Globus pallidus (tissue), 1 donor: ENCODE measurements at regions not wholly inside any gene's neighbourhood (a gene's known extent, or its start where the extent isn't known, plus 50 kb on each side); places are given as distances from the start of the nearest gene placed in this dataset.
A peak's percentile ranks its signal among the peaks of the same experiment; 100 is the strongest.

Experiments used
- DNase-seq: peaks from one replicate; pipeline ENCODE4 v3.0.0-alpha.2; 2015; ENCODE audit warnings: low spot score

DNA sequence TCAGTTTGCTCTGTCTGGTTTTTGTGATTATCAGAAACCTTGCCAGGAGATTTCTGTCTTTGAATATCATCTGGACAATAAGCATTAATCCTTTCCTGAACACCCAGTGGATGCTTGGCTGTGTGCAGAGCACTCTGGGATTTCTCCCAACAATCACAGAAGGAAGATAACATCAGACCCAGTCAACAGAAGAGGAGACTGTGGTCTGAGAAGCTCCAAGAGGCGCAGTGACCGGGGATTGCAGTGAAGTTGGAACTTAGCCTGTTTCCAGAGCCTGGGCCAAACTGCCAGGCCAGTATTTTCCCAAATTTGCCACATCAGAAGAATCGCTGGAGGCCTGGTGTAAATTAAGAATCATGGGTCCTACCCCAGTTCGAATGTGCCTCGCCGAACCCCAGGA is 264.7 kb downstream of the C16orf95 start:
- no peak for DNase-seq

DNA sequence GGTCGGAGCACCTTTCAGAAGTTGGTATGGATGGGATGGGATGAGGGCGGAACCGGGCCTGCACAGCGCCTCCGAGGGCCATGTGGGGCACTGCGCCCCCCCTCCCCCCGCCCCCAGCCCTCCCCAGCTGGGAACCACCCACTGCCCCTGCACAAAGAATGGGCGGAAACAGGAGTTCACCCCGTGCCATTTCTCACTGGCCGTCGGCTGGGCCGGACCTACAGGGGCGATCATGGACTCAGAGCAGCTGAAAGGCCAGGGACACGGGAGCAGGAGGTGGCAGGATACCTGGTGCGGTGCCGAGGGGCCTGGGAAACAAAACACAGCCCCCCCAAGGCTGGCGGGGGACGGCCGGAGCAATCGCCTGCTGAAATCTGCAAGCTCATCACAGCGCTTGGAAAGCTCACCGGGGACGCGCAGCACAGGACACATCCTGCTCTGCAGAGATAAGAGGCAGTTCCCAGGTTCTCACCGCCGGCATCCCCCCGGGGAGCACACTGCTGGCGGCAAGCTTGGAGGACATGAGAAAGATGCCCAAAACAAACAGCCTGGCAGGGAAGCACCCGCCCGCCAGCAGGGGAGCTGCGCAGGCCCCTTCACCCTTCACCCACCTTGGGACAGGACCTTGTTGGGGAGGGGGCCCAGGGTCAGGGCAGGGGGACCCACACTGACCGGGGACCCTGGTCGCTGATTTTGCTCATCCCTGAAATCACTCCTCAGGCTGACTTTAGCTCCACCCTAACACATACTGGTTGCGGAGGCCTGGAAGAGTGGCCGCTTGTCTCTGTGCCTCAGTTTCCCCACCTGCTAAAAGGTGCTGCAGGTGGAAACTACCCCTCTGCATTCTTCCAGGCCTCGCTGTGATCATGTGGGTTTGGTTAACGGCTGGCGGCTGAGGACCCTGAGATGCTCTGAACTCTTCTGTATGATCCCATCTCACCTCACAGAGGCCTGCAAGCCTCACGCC is 263.9 kb downstream of the C16orf95 start:
- no peak for DNase-seq

DNA sequence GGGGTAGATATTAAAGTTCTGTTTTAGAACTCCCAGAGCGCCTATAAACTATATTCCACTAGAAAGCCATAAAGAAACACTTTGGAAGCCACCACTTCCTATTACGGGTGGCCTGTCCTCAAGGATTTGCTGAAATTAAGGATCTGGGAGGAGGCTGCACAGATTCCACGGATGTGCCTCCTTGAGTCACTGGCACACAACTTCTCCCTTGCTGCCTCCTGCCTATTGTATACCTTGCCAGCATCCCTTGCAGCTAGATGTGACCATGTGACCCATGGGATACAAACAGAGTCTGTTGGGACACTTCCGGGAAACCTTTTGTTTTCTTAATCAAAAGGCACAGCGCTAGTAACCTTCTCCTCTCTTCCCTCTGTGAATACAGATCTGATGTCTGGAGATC is 263.0 kb downstream of the C16orf95 start:
- no peak for DNase-seq

DNA sequence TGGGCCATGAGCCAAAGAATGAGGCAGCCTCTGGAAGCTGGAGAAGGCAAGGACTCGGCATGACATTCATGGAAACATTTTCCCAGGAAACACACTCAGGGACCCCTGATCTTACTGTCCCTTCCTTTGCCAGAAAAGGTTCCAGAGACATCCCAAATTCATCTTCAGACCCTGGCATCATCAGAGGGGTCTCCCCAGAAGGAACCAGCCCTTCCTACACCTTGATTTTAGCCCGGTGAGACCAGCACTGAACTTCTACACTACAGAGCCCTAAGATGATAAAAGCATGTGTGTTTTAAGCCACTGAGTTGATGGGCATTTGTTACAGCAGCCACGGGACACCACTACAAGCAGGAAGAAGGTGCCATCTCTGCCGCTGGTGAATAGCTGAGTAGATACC is 262.3 kb downstream of the C16orf95 start:
- DNase-seq: no peak

DNA sequence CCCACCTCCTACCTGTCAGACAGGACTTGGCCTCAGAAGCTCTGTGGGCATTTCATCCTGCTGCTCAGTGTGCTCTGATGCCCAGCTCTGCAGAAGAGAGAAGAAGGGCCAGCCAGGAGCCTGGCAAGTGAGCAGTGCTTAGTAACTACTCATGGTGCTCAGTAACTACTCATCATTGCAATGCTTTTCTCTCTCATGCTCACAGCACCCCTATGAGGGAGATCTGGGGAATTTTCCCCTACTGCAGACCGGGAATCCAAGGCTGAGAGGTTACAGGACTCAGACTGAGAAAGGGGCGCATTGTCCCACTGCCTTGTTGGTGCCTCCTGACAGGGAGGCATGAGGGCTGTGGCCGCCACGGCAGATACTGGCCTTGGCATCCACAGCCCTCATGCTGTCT is 261.1 kb downstream of the C16orf95 start:
- no peak for DNase-seq

DNA sequence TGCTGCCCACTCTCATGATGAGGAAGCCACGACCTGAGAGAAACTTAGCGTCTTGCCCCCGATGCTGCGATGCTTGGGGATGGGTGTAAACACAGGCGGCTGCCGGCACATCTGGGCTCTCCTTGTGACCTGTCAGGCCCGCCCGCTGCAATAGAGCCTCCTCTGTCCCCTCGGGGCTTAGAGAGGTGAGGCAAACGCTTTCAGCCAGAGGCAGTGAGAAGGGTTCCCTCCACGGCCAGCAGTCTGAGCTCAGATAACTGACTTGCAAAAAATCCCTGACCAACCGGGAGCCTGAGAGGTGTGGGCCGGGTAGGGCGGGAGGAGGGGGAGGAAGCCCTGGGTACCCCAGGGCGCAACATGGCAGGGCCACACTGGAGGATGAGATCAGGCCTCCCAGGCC is 260.6 kb downstream of the C16orf95 start:
- no peak for DNase-seq

DNA sequence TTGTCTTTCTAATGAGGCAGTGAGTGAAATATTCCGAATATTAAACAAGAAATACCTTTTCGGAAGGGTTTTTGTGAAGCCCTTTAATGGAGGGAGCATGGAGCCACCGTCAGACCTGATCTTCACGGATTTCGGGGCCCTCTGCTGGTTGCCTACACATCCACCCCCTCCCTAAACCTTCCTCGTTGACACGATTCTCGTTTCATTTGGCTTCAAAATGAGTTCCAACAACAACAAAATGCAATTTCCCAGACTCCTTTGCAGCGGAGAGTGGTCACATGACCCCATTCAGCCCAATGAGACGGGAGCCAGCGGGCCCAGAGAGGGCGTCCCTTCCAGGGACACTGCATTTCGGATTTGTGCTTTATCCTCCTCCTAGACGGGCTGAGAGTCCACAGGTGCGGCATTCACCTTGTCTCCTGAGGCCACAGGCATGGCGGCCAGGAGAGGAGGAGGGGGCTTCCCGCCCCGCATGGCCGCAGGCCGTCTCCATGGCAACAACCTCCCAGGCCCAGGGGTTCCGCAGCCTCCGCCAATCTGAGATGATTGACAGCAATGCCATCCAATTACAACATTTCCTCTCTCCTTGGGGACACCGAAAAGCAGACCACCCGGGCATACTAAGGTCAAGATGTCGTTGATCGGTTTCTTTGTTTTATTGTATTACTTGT is 259.8 kb downstream of the C16orf95 start:
- no peak for DNase-seq

DNA sequence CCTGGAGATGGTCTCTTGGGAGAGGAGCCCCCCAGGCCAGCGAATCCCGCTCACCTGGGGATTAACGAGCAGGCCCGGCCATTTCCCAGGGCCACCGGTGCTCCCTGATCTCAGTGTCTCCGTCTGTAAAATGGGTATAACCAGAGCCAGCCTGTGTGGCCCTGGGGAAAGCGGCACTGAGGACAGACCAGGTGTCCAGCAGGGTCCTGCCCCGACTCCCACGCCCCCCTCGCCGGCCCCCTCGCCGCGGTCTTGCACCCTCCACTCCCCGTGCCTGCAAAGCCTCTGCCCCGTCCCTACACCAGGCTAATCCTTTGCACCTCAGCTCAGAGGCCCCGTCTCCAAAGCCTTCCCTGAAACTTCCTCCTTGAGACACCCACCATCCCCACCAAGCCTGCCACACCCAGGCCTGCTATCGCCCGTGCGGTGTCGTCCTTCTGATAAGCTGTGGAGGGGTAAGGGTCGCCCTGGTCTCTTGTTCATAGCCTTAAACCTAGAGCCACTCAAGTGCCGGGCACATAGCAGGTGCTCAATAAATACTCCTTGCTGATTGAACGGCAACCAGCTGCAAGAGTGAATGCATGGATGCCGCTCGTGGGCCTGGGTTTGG is 259.1 kb downstream of the C16orf95 start:
- no peak for DNase-seq

DNA sequence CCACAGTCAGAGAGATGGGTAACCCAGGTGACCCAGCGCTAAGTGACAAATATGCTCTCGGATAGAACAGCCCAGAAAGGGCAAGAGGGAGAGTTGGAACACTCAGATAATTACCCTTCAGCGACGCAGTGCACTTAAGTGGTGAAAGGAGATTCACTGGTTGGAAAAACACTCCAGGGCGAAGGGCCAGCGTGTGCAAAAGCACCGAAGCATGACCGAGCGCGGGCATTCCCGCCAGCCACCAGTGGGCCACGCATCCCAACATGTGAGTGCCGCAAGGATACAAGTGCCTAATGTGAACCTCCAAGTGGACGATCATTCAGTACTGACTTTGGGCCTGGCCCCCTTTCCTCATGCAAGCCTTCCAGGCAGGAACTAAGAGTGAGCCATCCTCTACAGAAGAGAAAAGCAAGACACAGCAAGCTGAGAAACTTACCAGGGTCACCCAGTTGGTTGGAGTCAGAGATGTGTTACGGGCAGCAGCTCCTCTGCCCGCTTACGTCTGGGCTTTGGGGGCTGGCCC is 258.4 kb downstream of the C16orf95 start:
- DNase-seq: no peak

DNA sequence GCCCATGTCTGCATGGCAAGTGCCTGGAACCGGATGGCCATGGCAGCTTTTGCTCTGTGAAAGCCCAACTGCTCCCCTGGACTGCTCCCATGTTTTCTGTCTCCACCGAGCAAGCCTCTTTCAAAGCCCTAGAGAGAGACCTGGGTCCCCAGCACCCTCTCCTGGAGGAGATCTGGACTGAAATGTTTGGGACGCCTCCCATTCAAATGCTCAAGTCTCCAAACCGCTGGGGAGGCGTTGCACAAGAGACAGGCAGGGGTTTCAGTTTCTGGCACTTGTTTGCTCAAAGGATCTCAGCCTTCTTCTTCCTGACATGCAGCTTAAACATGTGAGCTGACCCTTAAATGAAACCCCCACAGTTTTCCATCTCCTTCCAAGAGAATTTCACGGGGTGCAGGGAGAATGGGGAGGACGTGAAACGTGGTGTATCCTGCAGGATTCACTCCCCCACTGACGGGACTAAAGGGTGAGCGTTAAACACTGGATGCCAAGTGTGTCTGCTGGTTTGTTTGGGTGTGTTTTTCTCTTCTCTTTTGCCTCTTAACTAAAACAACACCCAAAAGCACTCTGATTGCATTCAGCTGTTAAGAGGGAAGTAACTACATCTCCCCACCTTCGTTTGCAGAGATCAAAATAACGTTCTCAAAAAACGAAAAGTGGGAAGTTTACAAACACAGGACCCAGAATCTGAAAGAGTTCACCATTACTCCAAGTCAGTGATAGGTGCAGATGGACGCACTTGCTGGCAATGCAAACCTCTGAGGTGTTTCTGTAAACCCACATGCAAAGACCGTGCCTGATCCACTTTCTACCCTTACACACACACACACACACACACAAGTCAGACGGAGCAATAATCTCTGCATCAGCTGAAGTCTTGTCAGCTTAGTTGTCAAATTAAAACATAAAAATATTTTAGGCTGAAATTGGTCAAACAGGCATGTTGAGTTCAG is 256.9 kb downstream of the C16orf95 start:
- no peak for DNase-seq

DNA sequence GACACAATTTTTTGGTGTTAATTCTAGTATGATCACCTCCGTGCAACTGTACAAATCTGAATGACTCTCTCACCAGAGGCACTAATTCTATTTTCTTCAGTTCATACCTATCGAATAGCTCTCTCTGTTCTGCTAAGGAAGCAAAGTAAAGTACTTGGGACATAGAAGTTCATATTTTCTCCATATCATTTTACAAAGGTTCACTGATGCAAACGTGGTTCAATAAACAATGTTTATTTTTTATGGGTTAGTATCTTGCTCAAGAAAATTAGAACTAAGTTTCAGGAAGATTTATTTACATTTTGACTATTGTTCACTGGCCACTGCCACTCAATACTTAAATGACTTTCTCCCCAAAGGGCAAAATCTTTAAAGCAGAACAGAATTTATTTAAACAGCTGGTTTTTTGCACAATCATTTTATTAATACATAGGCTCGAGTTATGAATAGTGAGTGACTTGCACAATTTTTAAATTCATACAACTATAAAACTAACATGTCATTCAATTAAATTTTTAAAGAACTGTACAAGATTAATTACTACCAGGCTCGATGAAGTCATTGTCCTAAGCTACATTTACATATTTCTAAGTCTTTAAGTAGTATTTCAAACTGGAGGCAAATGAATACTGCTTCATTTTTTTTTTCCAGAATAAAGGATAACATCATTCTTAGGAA is 255.8 kb downstream of the C16orf95 start:
- DNase-seq: no peak

DNA sequence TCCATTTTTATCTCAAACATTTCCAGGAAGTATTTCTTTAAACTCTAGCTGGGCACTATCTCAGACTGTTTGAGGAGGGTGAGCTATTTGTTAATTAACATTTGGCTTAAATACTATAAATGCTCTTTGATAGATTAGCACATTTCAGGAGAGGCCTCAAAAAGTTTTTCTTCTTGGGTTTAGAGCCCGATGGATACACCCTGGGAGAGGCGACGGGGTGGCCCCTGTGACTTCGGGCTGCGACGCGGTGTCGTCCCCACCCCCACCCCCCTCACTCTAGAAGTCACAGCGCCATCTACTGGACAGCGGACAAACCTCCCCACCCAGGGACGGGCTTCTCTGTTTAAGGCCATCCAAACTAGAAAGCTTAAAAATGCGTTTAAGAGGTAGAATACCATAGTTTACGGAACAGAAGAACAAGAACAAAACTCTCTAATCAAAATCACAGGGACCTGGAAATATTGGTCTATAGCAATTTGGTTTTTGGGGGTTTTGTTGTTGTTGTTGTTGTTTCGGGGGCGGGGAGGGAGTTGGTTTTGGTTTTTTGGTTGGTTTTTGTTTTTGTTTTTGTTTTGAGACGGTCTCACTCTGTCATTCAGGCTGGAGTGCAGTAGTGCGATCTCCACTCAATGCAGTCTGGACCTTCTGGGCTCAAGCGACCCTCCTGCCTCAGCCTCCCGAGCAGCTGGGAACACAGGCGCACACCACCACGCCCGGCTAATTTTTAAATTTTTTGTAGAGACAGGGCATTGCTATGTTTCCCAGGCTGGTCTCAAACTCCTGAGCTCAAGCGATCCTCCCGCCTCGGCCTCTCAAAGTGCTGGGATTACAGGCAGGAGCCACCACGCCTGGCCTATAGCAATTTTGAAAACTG is 254.4 kb downstream of the C16orf95 start:
- DNase-seq: peak; percentile 55

DNA sequence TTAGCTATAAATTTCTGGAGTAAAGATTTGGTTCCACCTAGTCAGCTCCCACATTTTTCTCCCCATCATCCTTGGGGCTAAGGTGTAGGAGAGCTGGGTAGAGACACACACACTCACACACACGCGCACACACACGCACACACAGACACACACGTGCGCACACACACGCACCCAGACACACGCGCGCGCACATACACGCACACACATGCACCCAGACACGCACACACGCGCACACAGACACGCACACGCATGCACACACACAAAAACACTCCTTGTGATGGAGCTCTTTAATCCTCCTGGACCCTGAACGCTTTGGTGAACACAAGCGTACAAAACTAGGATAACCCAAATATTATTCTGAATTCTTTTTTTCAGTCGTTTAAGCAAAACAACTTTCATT is 253.6 kb downstream of the C16orf95 start:
- DNase-seq: no peak

DNA sequence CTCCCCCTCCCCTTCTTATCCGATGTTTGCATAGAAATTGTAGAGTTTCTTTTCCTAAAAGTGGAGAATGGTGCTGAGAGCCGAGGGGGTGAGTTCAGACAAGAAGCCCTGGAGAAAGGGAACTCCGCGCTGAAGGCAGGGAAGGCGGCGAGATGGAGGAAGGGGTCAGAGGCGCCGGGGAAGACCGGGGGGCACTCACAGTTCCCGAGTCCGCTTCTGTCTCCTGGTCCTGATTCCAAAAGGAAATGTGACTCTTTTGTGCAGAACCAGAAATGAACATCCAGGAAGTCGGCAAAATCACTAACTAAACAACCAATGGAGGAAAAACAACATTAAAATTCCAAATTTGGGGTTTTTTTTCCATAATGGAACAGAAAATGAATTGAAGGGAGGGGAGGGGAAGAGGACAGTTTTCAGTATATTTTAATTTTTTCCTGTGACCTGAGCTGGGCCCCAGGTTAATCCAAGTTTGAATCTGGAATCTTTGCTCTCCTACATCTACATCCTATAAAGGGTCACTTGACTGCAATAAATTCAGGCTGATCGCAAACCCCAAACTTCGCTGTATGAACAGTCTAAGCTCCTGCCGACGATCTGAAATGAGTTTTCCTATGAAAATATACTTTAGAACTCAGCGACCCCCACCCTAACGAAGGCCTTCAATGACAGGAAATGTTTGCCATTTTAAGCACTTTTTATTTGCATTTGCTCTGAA is 252.3 kb downstream of the C16orf95 start:
- DNase-seq: no peak

DNA sequence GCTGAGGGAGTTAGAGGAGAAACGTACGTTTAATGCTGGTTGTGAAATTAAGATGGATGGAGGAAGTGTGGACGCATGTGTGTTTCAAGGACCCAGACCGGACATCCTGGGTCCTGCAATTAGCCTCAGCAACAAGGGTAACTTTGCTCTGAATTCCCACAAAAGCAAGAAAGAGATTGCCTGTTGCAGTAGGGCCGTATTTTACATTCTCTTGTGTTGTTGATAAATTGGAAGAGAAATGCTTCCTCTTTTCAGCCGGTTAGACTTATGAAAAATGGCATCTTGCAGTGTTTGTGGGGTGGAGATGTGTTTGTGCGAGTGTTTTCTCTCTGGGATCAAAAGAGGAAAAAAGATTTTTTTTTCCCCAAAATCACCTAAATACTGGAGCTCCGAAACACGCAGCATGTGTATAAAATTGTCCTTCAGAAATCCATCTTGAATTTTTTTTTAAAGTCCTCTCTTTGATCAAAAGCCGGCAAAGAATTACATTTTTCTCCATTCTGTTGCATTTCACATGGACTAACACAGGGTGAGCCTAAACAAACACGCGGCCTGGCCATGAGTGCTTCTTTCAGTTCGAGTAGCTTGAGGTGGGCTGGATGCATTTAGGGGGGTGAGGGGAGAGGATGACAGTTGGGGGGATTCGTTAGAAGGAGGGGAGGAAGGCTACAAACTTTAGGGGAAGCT is 251.6 kb downstream of the C16orf95 start:
- DNase-seq: no peak

DNA sequence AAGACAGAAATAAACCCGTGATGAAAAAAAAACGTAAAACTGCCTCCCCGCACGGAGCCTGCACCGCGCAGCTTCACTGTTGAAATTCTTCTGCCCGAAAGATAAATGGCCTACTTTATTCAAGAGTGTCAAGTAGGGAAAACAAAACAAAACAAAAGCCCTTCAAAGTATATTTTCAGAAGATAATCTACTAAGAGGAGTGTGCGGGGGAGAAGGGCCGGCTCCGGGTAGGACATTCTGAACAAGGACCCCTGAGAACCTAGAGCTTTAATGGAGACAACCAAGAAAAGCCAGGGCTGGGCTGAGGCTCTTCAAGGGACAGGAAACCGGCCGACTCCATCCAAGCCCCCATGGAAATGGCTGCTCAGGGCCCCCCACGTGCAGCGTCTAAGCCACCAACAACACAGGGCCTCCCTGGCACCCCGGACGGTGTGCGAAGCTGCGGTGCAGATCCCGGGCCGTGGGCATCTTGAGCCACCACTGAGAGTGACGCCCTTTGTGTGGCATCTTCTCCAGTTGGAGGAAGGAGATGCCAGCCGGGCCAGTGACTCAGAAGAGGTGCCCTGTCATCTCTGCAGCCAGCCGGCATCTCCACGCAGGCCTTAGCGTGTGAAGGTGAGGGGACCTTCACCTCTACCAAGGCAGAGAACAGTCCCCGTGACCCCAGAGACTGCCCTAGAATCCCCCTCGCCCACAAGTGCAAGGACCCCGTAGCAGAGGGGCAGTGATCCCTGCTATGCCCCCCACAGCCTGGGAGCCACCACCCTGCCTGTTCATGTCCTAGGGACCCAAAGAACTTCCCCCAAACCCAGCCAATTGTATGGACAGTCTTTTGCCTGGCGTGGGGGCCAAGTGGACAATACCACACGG is 250.8 kb downstream of the C16orf95 start:
- no peak for DNase-seq

DNA sequence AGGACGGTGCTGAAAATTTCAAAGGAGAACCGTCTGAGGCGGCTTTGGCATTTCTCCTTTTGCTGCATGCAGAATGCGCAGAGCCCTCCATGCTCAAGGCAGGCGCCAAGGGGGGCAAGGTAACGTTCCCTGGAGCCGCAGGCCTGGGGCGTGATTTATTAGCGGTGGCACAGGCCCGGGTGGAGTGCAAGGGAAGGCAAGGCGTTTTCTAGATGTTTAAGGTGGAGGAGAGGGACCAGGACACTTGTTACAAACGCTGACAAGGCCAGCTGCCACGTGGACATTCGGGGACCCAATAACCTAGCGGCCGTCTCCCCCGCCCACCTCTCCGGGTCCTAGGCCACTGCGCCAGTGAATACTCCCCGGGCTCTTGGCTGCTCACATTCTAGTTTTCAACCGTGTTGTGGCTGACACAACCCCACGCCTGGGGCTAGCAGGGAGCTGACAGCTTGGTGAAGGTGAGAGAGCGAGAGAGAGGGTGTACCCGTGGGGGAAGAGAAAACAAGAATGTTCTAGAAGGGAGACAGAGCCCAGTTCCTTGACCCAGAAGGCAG is 250.1 kb downstream of the C16orf95 start:
- DNase-seq: no peak
